ENCODE measurements at regions not wholly inside any gene's neighbourhood (a gene's known extent, or its start where the extent isn't known, plus 50 kb on each side); places are given as distances from the start of the nearest gene placed in this dataset.
"Not testable (repeated sequence)": the region's sequence is repeated elsewhere in the genome, so short reads cannot be mapped to it uniquely, and the experiment has no call there.

DNA sequence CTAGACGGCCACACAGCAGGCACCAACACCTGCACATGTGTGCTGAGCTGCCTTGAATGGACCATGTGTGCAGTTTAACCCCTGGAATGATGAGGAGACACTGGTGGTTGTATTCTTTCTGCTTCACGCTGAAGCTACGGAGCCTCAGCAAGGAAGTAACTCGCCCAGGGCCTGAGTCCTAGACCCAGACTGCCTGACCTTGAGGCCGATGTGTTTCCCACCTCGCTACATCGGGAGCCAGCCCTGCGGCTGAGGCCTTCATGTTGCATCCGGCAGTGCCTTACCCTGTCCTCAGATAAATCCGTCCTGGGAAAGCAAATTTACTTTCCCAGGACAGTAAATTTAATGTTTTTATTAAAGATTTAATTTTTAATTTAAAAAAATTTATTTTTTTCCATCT is 110.0 kb upstream of the MTHFD1L start:
- no peaks in the 10 kb centered on the region for H3K36me3 ChIP-seq (ENCODE audit: insufficient read depth, low read length)
- H2AFZ ChIP-seq (ENCODE audit: low read length): no peak overlapping the region
- H3K79me2 ChIP-seq (ENCODE audit: insufficient read depth, low read length): no peaks in the 10 kb centered on the region
- no peaks in the 10 kb centered on the region for H3K9me3 ChIP-seq (ENCODE audit: low read depth, low read length)
- no peak overlapping the region for H3K4me3 ChIP-seq (ENCODE audit: insufficient read depth, low read length)
- H4K20me1 ChIP-seq (ENCODE audit: insufficient read depth, low read length): no peaks in the 10 kb centered on the region
- no peak for DNase-seq (ENCODE audit: insufficient read length, low spot score, missing footprints)
- no peak overlapping the region for H3K27ac ChIP-seq (ENCODE audit: low read depth, low read length)
- TF ChIP-seq, protein P1, sequence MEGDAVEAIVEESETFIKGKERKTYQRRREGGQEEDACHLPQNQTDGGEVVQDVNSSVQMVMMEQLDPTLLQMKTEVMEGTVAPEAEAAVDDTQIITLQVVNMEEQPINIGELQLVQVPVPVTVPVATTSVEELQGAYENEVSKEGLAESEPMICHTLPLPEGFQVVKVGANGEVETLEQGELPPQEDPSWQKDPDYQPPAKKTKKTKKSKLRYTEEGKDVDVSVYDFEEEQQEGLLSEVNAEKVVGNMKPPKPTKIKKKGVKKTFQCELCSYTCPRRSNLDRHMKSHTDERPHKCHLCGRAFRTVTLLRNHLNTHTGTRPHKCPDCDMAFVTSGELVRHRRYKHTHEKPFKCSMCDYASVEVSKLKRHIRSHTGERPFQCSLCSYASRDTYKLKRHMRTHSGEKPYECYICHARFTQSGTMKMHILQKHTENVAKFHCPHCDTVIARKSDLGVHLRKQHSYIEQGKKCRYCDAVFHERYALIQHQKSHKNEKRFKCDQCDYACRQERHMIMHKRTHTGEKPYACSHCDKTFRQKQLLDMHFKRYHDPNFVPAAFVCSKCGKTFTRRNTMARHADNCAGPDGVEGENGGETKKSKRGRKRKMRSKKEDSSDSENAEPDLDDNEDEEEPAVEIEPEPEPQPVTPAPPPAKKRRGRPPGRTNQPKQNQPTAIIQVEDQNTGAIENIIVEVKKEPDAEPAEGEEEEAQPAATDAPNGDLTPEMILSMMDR (IDR thresholded peaks at IDR 0.05; ENCODE audit: extremely low read depth, low read depth, low read length): no peak
- H3K27me3 ChIP-seq (ENCODE audit: insufficient read depth, low read length): no peaks in the 10 kb centered on the region
- H3K4me1 ChIP-seq (ENCODE audit: insufficient read depth, low read length): peaks cover 7% of the 10 kb centered on the region
- H3K4me2 ChIP-seq (ENCODE audit: insufficient read depth, low read length): no peak overlapping the region

DNA sequence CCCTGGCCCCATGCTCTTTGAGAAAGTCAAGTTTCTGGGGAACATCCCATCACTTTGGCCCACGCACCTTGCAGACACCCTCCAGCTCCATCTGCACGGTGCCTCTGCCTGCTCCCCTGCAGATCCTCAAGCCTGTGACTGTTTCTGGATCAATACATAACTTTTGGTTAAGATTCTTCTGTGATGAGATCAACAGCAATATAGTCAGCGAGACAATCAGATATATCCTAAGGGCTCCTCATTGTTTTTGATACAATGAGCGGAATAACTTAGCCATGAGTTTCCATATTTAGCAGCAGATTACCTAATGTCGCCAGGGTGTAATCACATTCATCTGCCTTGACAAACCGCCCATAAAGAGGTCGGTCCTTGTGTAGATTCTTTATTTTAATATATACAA is 109.3 kb upstream of the MTHFD1L start:
- H3K79me2 ChIP-seq (ENCODE audit: insufficient read depth, low read length): no peaks in the 10 kb centered on the region
- no peak for DNase-seq (ENCODE audit: insufficient read length, low spot score, missing footprints)
- H3K36me3 ChIP-seq (ENCODE audit: insufficient read depth, low read length): no peaks in the 10 kb centered on the region
- no peaks in the 10 kb centered on the region for H3K27me3 ChIP-seq (ENCODE audit: insufficient read depth, low read length)
- H4K20me1 ChIP-seq (ENCODE audit: insufficient read depth, low read length): no peaks in the 10 kb centered on the region
- TF ChIP-seq, protein P1 (IDR thresholded peaks at IDR 0.05; ENCODE audit: extremely low read depth, low read depth, low read length): no peak
- H2AFZ ChIP-seq (ENCODE audit: low read length): no peak overlapping the region
- peaks cover 7% of the 10 kb centered on the region for H3K4me1 ChIP-seq (ENCODE audit: insufficient read depth, low read length)
- no peak overlapping the region for H3K4me2 ChIP-seq (ENCODE audit: insufficient read depth, low read length)
- H3K9me3 ChIP-seq (ENCODE audit: low read depth, low read length): no peaks in the 10 kb centered on the region
- no peak overlapping the region for H3K4me3 ChIP-seq (ENCODE audit: insufficient read depth, low read length)
- H3K27ac ChIP-seq (ENCODE audit: low read depth, low read length): no peak overlapping the region

DNA sequence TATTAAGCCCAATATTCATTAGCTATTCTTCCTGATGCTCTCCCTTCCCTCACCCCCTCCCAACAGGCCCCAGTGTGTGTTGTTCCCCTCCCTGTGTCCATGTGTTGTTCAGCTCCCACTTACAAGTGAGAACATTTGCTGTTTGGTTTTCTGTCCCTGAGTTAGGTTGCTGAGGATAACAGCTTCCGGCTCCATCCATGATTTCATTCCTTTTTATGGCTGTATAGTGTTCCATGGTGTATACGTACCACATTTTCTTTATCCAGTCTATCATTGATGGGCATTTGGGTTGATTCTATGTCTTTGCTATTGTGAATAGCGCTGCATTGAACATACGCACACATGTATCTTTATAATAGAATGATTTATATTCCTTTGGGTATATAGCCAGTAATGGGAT is 107.7 kb upstream of the MTHFD1L start:
- not testable (repeated sequence) for H3K27me3 ChIP-seq (ENCODE audit: insufficient read depth, low read length); H3K4me2 ChIP-seq (ENCODE audit: insufficient read depth, low read length); DNase-seq (ENCODE audit: insufficient read length, low spot score, missing footprints); H3K4me3 ChIP-seq (ENCODE audit: insufficient read depth, low read length); H3K36me3 ChIP-seq (ENCODE audit: insufficient read depth, low read length); H3K27ac ChIP-seq (ENCODE audit: low read depth, low read length); H3K79me2 ChIP-seq (ENCODE audit: insufficient read depth, low read length); H3K4me1 ChIP-seq (ENCODE audit: insufficient read depth, low read length); H2AFZ ChIP-seq (ENCODE audit: low read length); H3K9me3 ChIP-seq (ENCODE audit: low read depth, low read length); H4K20me1 ChIP-seq (ENCODE audit: insufficient read depth, low read length)

DNA sequence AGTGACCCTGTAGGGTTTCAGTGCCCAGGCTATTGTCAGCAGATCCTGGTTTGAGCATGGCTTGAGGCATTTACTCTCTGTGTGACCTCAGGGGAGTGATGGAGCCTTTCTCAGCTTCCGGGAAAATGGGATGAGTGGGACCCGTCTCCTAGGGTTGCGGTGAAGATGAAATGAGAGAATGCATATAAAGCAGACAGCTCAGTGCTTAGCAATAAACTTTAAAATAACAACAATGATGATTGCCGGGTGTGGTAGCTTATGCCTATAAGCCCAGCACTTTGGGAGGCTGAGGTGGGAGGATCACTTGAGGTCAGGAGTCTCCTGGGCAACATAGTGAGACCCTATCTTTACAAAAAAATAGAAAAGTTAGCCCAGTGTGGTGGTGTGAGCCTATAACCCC is 106.0 kb upstream of the MTHFD1L start:
- TF ChIP-seq, protein P1 (IDR thresholded peaks at IDR 0.05; ENCODE audit: extremely low read depth, low read depth, low read length): no peak
- Histone ChIP-seq H4K20me1 (ENCODE audit: insufficient read depth, low read length) (no peaks in the 10 kb centered on the region), H3K36me3 (ENCODE audit: insufficient read depth, low read length) (no peaks in the 10 kb centered on the region), H2AFZ (ENCODE audit: low read length) (no peak overlapping the region), H3K4me2 (ENCODE audit: insufficient read depth, low read length) (no peak overlapping the region), H3K4me3 (ENCODE audit: insufficient read depth, low read length) (no peak overlapping the region), H3K9me3 (ENCODE audit: low read depth, low read length) (no peaks in the 10 kb centered on the region), H3K27ac (ENCODE audit: low read depth, low read length) (no peak overlapping the region), H3K27me3 (ENCODE audit: insufficient read depth, low read length) (no peaks in the 10 kb centered on the region), H3K4me1 (ENCODE audit: insufficient read depth, low read length) (no peaks in the 10 kb centered on the region), H3K79me2 (ENCODE audit: insufficient read depth, low read length) (no peaks in the 10 kb centered on the region)
- no peak for DNase-seq (ENCODE audit: insufficient read length, low spot score, missing footprints)

DNA sequence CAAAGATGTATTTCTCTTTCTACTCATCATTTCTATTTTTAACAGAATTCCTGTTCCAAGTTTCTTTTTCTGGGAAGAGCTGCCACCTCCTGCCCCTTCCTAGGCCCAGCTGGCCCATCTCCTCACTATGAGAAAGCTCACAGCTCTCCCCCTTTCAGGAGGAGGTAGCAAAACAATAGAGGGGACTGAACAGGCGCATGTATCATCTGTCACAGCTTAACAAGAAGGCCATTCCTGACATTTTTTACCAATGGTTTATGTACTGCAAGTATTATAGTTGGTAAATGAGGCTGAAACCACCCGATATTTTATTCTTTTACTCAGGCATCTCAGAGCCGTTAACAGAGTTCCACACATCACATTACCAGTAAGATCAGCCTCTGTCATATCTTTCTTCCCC is 103.7 kb upstream of the MTHFD1L start:
- no peak overlapping the region for H3K4me3 ChIP-seq (ENCODE audit: insufficient read depth, low read length)
- no peaks in the 10 kb centered on the region for H3K9me3 ChIP-seq (ENCODE audit: low read depth, low read length)
- DNase-seq (ENCODE audit: insufficient read length, low spot score, missing footprints): no peak
- H3K4me2 ChIP-seq (ENCODE audit: insufficient read depth, low read length): no peak overlapping the region
- H3K36me3 ChIP-seq (ENCODE audit: insufficient read depth, low read length): no peaks in the 10 kb centered on the region
- no peaks in the 10 kb centered on the region for H3K4me1 ChIP-seq (ENCODE audit: insufficient read depth, low read length)
- no peak overlapping the region for H3K27ac ChIP-seq (ENCODE audit: low read depth, low read length)
- TF ChIP-seq, protein P1 (IDR thresholded peaks at IDR 0.05; ENCODE audit: extremely low read depth, low read depth, low read length): no peak
- H2AFZ ChIP-seq (ENCODE audit: low read length): no peak overlapping the region
- H3K27me3 ChIP-seq (ENCODE audit: insufficient read depth, low read length): no peaks in the 10 kb centered on the region
- H4K20me1 ChIP-seq (ENCODE audit: insufficient read depth, low read length): no peaks in the 10 kb centered on the region
- H3K79me2 ChIP-seq (ENCODE audit: insufficient read depth, low read length): no peaks in the 10 kb centered on the region

Data from osteoblast (primary cell).